ENCODE measurements at regions not wholly inside any gene's neighbourhood (a gene's known extent, or its start where the extent isn't known, plus 50 kb on each side); places are given as distances from the start of the nearest gene placed in this dataset.

- TF ChIP-seq CTCF (IDR thresholded peaks at IDR 0.05) (no peak), POLR2A (IDR thresholded peaks at IDR 0.05) (no peak), POLR2AphosphoS5 (IDR thresholded peaks at IDR 0.05) (no peak), EP300 (IDR thresholded peaks at IDR 0.05) (no peak)
Observed at GRCh38 chr4:12137575-12137974, 708.9 kb upstream of the HS3ST1 start.
